A549 (cell line): ENCODE measurements at regions not wholly inside any gene's neighbourhood (a gene's known extent, or its start where the extent isn't known, plus 50 kb on each side); places are given as distances from the start of the nearest gene placed in this dataset.
"Not testable (repeated sequence)": the region's sequence is repeated elsewhere in the genome, so short reads cannot be mapped to it uniquely, and the experiment has no call there.

ENCODE experiments used
- ATAC-seq, 2 experiments: fragments of 200-7000 bp in 1 of 2; fragments of >200 bp in 1 of 2; cut with Nextera tagmentation in 1 of 2; cut with Tn5 transposase in 1 of 2; 3 replicates each; pipeline versions ENCODE4 v1.8.0 to v1.9.1; 2018 to 2020; ENCODE audit warnings: mild to moderate bottlenecking in 1 of 2, moderate library complexity in 1 of 2
- CTCF ChIA-PET: fragments of 300-600 bp; sonication (Branson Sonifier 250); formaldehyde crosslinking; extraction: SDS; loops from one replicate; lab custom pipeline; 2021; ENCODE audit warnings: antibody characterized with exemption, inconsistent platforms; lab: Yijun Ruan, JAX
- POLR2A ChIA-PET: fragments of 350-600 bp; formaldehyde crosslinking; extraction: SDS; loops from one replicate; lab custom pipeline; 2021; ENCODE audit warnings: antibody characterized with exemption, inconsistent platforms; lab: Yijun Ruan, JAX
- DNase-seq, 2 experiments: peaks; one replicate each; pipeline versions ENCODE4 v3.0.0 to v3.0.0-alpha.2; 2011 to 2016; ENCODE audit warnings: low read depth in 1 of 2, low spot score in 1 of 2
- FAIRE-seq: peaks from 2 replicates; lab custom pipeline; 2011; peaks lifted over from hg19 to GRCh38; lab: Jason Lieb, UNC
- H3K27ac ChIP-seq, 2 experiments: fragments of >200 bp; sonication (Bioruptor Twin); formaldehyde crosslinking; 3 replicates each; pipeline ENCODE4 v1.5.1; 2016 to 2017
- H3K4me1 ChIP-seq: fragments of >200 bp; sonication (Bioruptor Twin); formaldehyde crosslinking; 3 replicates; pipeline ENCODE4 v1.6.1; 2016
- H3K4me2 ChIP-seq: fragments of >200 bp; sonication (Bioruptor Twin); formaldehyde crosslinking; 3 replicates; pipeline ENCODE4 v1.6.1; 2016
- H3K4me3 ChIP-seq: fragments of >200 bp; sonication (Bioruptor Twin); formaldehyde crosslinking; 3 replicates; pipeline ENCODE4 v1.5.1; 2016
- H3K9me3 ChIP-seq: fragments of >200 bp; sonication (Bioruptor Twin); formaldehyde crosslinking; 3 replicates; pipeline ENCODE4 v1.6.1; 2016
- CBX2 ChIP-seq: fragments of 200-600 bp; sonication (generic); IDR thresholded peaks from 2 replicates; pipeline ENCODE4 v1.6.1; 2016; ENCODE audit warnings: low read depth, mild to moderate bottlenecking, borderline replicate concordance
- CHD2 ChIP-seq: fragments of 150-350 bp; IDR thresholded peaks from 2 replicates; pipeline ENCODE4 v1.6.1; 2014; ENCODE audit warnings: low read length; ENCODE audit not compliant: partially characterized antibody
- CHD4 ChIP-seq: fragments of 200-600 bp; sonication (generic); IDR thresholded peaks from 2 replicates; pipeline ENCODE4 v1.6.1; 2016; ENCODE audit warnings: antibody characterized with exemption, mild to moderate bottlenecking, borderline replicate concordance
- E2F6 ChIP-seq: IDR thresholded peaks from 2 replicates; pipeline ENCODE4 v1.6.1; 2012; ENCODE audit warnings: low read depth, borderline replicate concordance
- EHF ChIP-seq: fragments of 250-450 bp; sonication (Bioruptor Pico); IDR thresholded peaks from 2 replicates; pipeline ENCODE4 v1.5.0; 2020; ENCODE audit warnings: mild to moderate bottlenecking
- ESRRA ChIP-seq: fragments of 150-350 bp; IDR thresholded peaks from 2 replicates; pipeline ENCODE4 v1.6.1; 2014; ENCODE audit warnings: mild to moderate bottlenecking, low read length, borderline replicate concordance
- HOXA7 ChIP-seq: fragments of 250-450 bp; sonication (Bioruptor Pico); IDR thresholded peaks from 2 replicates; pipeline ENCODE4 v1.5.0; 2020; ENCODE audit warnings: mild to moderate bottlenecking, moderate library complexity
- MAX ChIP-seq: IDR thresholded peaks from 2 replicates; pipeline ENCODE4 v1.6.1; 2012
- PBX3 ChIP-seq: IDR thresholded peaks from 2 replicates; pipeline ENCODE4 v1.6.1; 2012
- POLR2A ChIP-seq: IDR thresholded peaks from 2 replicates; pipeline ENCODE4 v1.6.1; 2012; ENCODE audit warnings: mild to moderate bottlenecking, low read length
- POLR2AphosphoS2 ChIP-seq: conservative IDR thresholded peaks from 2 replicates; pipeline ENCODE4 v1.6.1; 2012; ENCODE audit warnings: low read length, improper control_type of control experiment, inconsistent platforms
- RCOR1 ChIP-seq: fragments of 150-350 bp; IDR thresholded peaks from 2 replicates; pipeline ENCODE4 v1.6.1; 2014; ENCODE audit warnings: antibody characterized with exemption, low read length, low read depth
- REST ChIP-seq: fragments of 200-600 bp; sonication (generic); IDR thresholded peaks from 2 replicates; pipeline ENCODE4 v1.6.1; 2016; ENCODE audit warnings: antibody characterized with exemption, mild to moderate bottlenecking, moderate library complexity
- TFCP2L1 ChIP-seq: fragments of 250-450 bp; sonication (Bioruptor Pico); IDR thresholded peaks from 2 replicates; pipeline ENCODE4 v1.5.0; 2021; ENCODE audit warnings: mild to moderate bottlenecking
- ZC3H11A ChIP-seq: fragments of 450-650 bp; IDR thresholded peaks from 2 replicates; pipeline ENCODE4 v1.6.1; 2014; ENCODE audit warnings: antibody characterized with exemption, mild to moderate bottlenecking
- ZFP36 ChIP-seq: fragments of 450-650 bp; IDR thresholded peaks from 2 replicates; pipeline ENCODE4 v1.6.1; 2014; ENCODE audit warnings: borderline replicate concordance; ENCODE audit not compliant: partially characterized antibody
- ZSCAN20 ChIP-seq: fragments of 250-450 bp; sonication (Bioruptor Pico); IDR thresholded peaks from 2 replicates; pipeline ENCODE4 v1.8.0; 2022; ENCODE audit warnings: mild to moderate bottlenecking, moderate library complexity
- WGBS: methylation state at CpG from one replicate; pipeline ENCODE4 v1.1.6; 2017; ENCODE audit errors: missing lambda C conversion rate; 5-methylcytosine and 5-hydroxymethylcytosine counted together

GRCh38 chr12:19916974-19917373 is 451.4 kb upstream of the PDE3A start:
- FAIRE-seq (no peak), ATAC-seq (no peak), DNase-seq (no peak)
- Histone ChIP-seq H3K4me1 (peaks cover 17% of the 10 kb centered on the region; the same call in 2 of the 3 replicates), H3K9me3 (no peaks in the 10 kb centered on the region), H3K4me3 (no peak overlapping the region), H3K4me2 (no peak overlapping the region), H3K27ac (peak overlapping the region in 1 of 2 experiments; percentile 29; a peak in 2 of 6 replicates)
- POLR2A ChIA-PET, result no interaction called here
- CTCF ChIA-PET, result interaction anchor here (0.6 to 1.8 kb wide), 7 partner anchors 104 to 708 kb away, joined by 3 to 5 read pairs (median 3); no protein-coding TSS in a partner anchor
- TF ChIP-seq EHF (CRISPR knock-in tag) (no peak), E2F6 (no peak), HOXA7 (CRISPR knock-in tag) (no peak), CBX2 (no peak), TFCP2L1 (no peak), ZFP36 (no peak), ZC3H11A (no peak)
- WGBS, result 63% methylated on average over 3 of the region's 3 CpGs

- 85% methylated on average over 2 of the region's 2 CpGs for WGBS
- DNase-seq, POLR2A ChIA-PET, ATAC-seq, H3K4me3 ChIP-seq, H3K4me2 ChIP-seq, FAIRE-seq, CTCF ChIA-PET, H3K27ac ChIP-seq, H3K9me3 ChIP-seq, H3K4me1 ChIP-seq: not testable (repeated sequence)
Measured at GRCh38 chr12:19921716-19922115, 446.6 kb upstream of the PDE3A start.

GRCh38 chr12:19922717-19923116 is 445.6 kb upstream of the PDE3A start:
- H3K27ac ChIP-seq, result no peak overlapping the region
- TF ChIP-seq CBX2 (no peak), REST (no peak), POLR2AphosphoS2 (no peak), POLR2A (no peak), RCOR1 (no peak), E2F6 (no peak), CHD4 (no peak), CHD2 (no peak), MAX (no peak), ZSCAN20 (CRISPR knock-in tag) (no peak), ESRRA (no peak), PBX3 (no peak)
- POLR2A ChIA-PET, result no interaction called here
- H3K4me1 ChIP-seq, result 0 out of 3 replicates have a peak, but pooled peaks cover 7% of the 10 kb centered on the region
- DNase-seq, result peak in 1 of 2 experiments; percentile 13
- no peak overlapping the region for H3K4me3 ChIP-seq
- no peak for ATAC-seq
- 44% methylated on average over 2 of the region's 2 CpGs for WGBS
- 0 out of 3 replicates have a peak, but pooled peaks cover 4% of the 10 kb centered on the region for H3K9me3 ChIP-seq
- FAIRE-seq, result no peak
- H3K4me2 ChIP-seq, result no peak overlapping the region
- CTCF ChIA-PET, result interaction anchor here (1.4 kb wide), 1 partner anchor 22 kb away, joined by 3 read pairs; no protein-coding TSS in a partner anchor
